Stimulated activated CD8-positive, alpha-beta memory T cell treated with anti-CD3 and anti-CD28 coated beads, Interleukin-2, amount 100 ng/mL, for 48 hours (primary cell): ENCODE measurements at regions not wholly inside any gene's neighbourhood (a gene's known extent, or its start where the extent isn't known, plus 50 kb on each side); places are given as distances from the start of the nearest gene placed in this dataset.

Source experiments
- DNase-seq, 2 donors: peaks; one replicate each; pipeline ENCODE4 v3.0.0-alpha.2; 2020; ENCODE audit warnings: low read depth in 2 of 2

GRCh38 chr2:22807872-22808271 lies 577.1 kb upstream of the KLHL29 start:
- no peak for DNase-seq

GRCh38 chr2:22810602-22811001 lies 574.4 kb upstream of the KLHL29 start:
- DNase-seq: no peak

- DNase-seq: no peak
These were observed 572.8 kb upstream of the KLHL29 start for GRCh38 chr2:22812065-22812680.

GRCh38 chr2:22817197-22817596 lies 567.8 kb upstream of the KLHL29 start:
- no peak for DNase-seq

GRCh38 chr2:22821458-22821857 lies 563.5 kb upstream of the KLHL29 start:
- DNase-seq: no peak

- DNase-seq: no peak
These were observed 562.1 kb upstream of the KLHL29 start for GRCh38 chr2:22822835-22823234.

- DNase-seq: no peak
These were observed 560.4 kb upstream of the KLHL29 start for GRCh38 chr2:22824618-22825017.

- DNase-seq: no peak
These were observed 558.3 kb upstream of the KLHL29 start for GRCh38 chr2:22826703-22827102.

GRCh38 chr2:22829791-22830190 lies 555.2 kb upstream of the KLHL29 start:
- no peak for DNase-seq

- DNase-seq: no peak
These were observed 552.8 kb upstream of the KLHL29 start for GRCh38 chr2:22832196-22832595.

GRCh38 chr2:22838461-22838860 lies 546.5 kb upstream of the KLHL29 start:
- DNase-seq: no peak

GRCh38 chr2:22842205-22842869 lies 542.6 kb upstream of the KLHL29 start:
- DNase-seq: no peak

GRCh38 chr2:22843919-22844537 lies 541.0 kb upstream of the KLHL29 start:
- no peak for DNase-seq

GRCh38 chr2:22850310-22850709 lies 534.7 kb upstream of the KLHL29 start:
- no peak for DNase-seq

GRCh38 chr2:22854588-22854987 lies 530.4 kb upstream of the KLHL29 start:
- DNase-seq: no peak

GRCh38 chr2:22855081-22855480 lies 529.9 kb upstream of the KLHL29 start:
- no peak for DNase-seq

- DNase-seq: no peak
These were observed 529.2 kb upstream of the KLHL29 start for GRCh38 chr2:22855761-22856184.

GRCh38 chr2:22867973-22868372 lies 517.0 kb upstream of the KLHL29 start:
- DNase-seq: no peak

GRCh38 chr2:22878121-22878520 lies 506.9 kb upstream of the KLHL29 start:
- no peak for DNase-seq

- DNase-seq: no peak
These were observed 505.7 kb upstream of the KLHL29 start for GRCh38 chr2:22879009-22879863.

- DNase-seq: no peak
These were observed 504.8 kb upstream of the KLHL29 start for GRCh38 chr2:22880161-22880560.

- no peak for DNase-seq
These were observed 503.0 kb upstream of the KLHL29 start for GRCh38 chr2:22882011-22882410.
